HepG2 (cell line): ENCODE measurements at regions not wholly inside any gene's neighbourhood (a gene's known extent, or its start where the extent isn't known, plus 50 kb on each side); places are given as distances from the start of the nearest gene placed in this dataset.

Source experiments
- CHD4 ChIP-seq: fragments of 200-600 bp; sonication (generic); IDR thresholded peaks from 2 replicates; pipeline ENCODE4 v1.7.0; 2017; ENCODE audit warnings: mild to moderate bottlenecking, low read length, borderline replicate concordance
- CREB1 ChIP-seq, 2 experiments: fragments of 450-650 bp in 1 of 2; IDR thresholded peaks; 2 replicates each; pipeline ENCODE4 v1.6.1; 2016 to 2017; ENCODE audit warnings: control low read depth in 1 of 2, mild to moderate bottlenecking in 1 of 2, missing compliant biosample characterization in 1 of 2, missing genetic modification characterization in 1 of 2
- ETV5 ChIP-seq: IDR thresholded peaks from 2 replicates; pipeline ENCODE4 v1.6.1; 2018; ENCODE audit warnings: missing biosample characterization, missing genetic modification reagents, inconsistent platforms, borderline replicate concordance
- FOXA3 ChIP-seq: IDR thresholded peaks from 2 replicates; pipeline ENCODE4 v1.6.1; 2016; ENCODE audit warnings: missing genetic modification reagents, missing compliant biosample characterization
- GATAD2A ChIP-seq: IDR thresholded peaks from 2 replicates; pipeline ENCODE4 v1.6.1; 2016
- HNRNPH1 ChIP-seq: fragments of 200-400 bp; formaldehyde crosslinking; optimal IDR thresholded peaks from 2 replicates; pipeline ENCODE3; 2017; ENCODE audit warnings: mild to moderate bottlenecking, low read depth, low read length
- ISX ChIP-seq: sonication (generic); formaldehyde crosslinking; conservative IDR thresholded peaks from 2 replicates; pipeline ENCODE4 v1.5.0; 2020; ENCODE audit warnings: missing genetic modification reagents
- JUNB ChIP-seq: sonication (generic); formaldehyde crosslinking; IDR thresholded peaks from 2 replicates; pipeline ENCODE4 v1.8.0; 2022; ENCODE audit warnings: missing genetic modification reagents, mild to moderate bottlenecking, borderline replicate concordance
- KDM6A ChIP-seq: IDR thresholded peaks from 2 replicates; pipeline ENCODE4 v1.6.1; 2016; ENCODE audit warnings: low read depth
- NFIC ChIP-seq: IDR thresholded peaks from 2 replicates; pipeline ENCODE4 v1.6.1; 2012; ENCODE audit warnings: mild to moderate bottlenecking, low read length, inconsistent platforms
- RBM22 ChIP-seq: fragments of 200-400 bp; formaldehyde crosslinking; optimal IDR thresholded peaks from 2 replicates; pipeline ENCODE3; 2017; ENCODE audit warnings: mild to moderate bottlenecking, low read length, moderate library complexity
- SMYD3 ChIP-seq: sonication (generic); formaldehyde crosslinking; IDR thresholded peaks from 2 replicates; pipeline ENCODE4 v1.8.1; 2023; ENCODE audit warnings: mild to moderate bottlenecking, missing genetic modification reagents
- SNAPC2 ChIP-seq: sonication (generic); formaldehyde crosslinking; IDR thresholded peaks from 2 replicates; pipeline ENCODE4 v1.8.1; 2022; ENCODE audit warnings: mild to moderate bottlenecking, missing genetic modification reagents
- TARDBP ChIP-seq: sonication (generic); formaldehyde crosslinking; IDR thresholded peaks from 2 replicates; pipeline ENCODE4 v1.8.0; 2022; ENCODE audit warnings: mild to moderate bottlenecking, missing genetic modification reagents
- TGIF2 ChIP-seq: IDR thresholded peaks from 2 replicates; pipeline ENCODE4 v1.6.1; 2016; ENCODE audit warnings: control low read depth, missing compliant biosample characterization
- TRIM24 ChIP-seq: sonication (generic); formaldehyde crosslinking; IDR thresholded peaks from 2 replicates; pipeline ENCODE4 v1.8.0; 2022; ENCODE audit warnings: mild to moderate bottlenecking, missing genetic modification reagents
- XBP1 ChIP-seq: sonication (generic); formaldehyde crosslinking; IDR thresholded peaks from 2 replicates; pipeline ENCODE4 v1.5.0; 2020; ENCODE audit warnings: missing genetic modification reagents
- ZNF143 ChIP-seq: sonication (generic); formaldehyde crosslinking; IDR thresholded peaks from 2 replicates; pipeline ENCODE4 v1.4.0; 2020; ENCODE audit warnings: missing genetic modification reagents
- ZNF260 ChIP-seq: sonication (generic); formaldehyde crosslinking; IDR thresholded peaks from 2 replicates; pipeline ENCODE4 v1.4.0; 2020; ENCODE audit warnings: missing genetic modification reagents, low read depth, mild to moderate bottlenecking, borderline replicate concordance
- ZNF354B ChIP-seq: sonication (generic); formaldehyde crosslinking; IDR thresholded peaks from 2 replicates; pipeline ENCODE4 v1.8.0; 2022; ENCODE audit warnings: mild to moderate bottlenecking, missing genetic modification reagents
- ZNF501 ChIP-seq: sonication (generic); formaldehyde crosslinking; IDR thresholded peaks from 2 replicates; pipeline ENCODE4 v1.5.1; 2020; ENCODE audit warnings: mild to moderate bottlenecking, moderate library complexity, missing genetic modification reagents
- ZNF569 ChIP-seq: sonication (generic); formaldehyde crosslinking; IDR thresholded peaks from 2 replicates; pipeline ENCODE4 v1.5.0; 2020; ENCODE audit warnings: mild to moderate bottlenecking, missing genetic modification reagents, moderate library complexity, borderline replicate concordance
- ZNF644 ChIP-seq: IDR thresholded peaks from 2 replicates; pipeline ENCODE4 v1.6.1; 2016; ENCODE audit warnings: low read depth
- ZNF768 ChIP-seq: sonication (generic); formaldehyde crosslinking; IDR thresholded peaks from 2 replicates; pipeline ENCODE4 v1.4.0; 2020; ENCODE audit warnings: missing genetic modification reagents
- ZNF777 ChIP-seq: sonication (generic); formaldehyde crosslinking; IDR thresholded peaks from 2 replicates; pipeline ENCODE4 v1.4.0; 2020; ENCODE audit warnings: missing genetic modification reagents
- TF ChIP-seq, protein P1 (sequence below): fragments of 450-650 bp; IDR thresholded peaks from 2 replicates; pipeline ENCODE4 v1.6.1; 2017
- TF ChIP-seq, protein P2 (sequence below): fragments of 450-650 bp; IDR thresholded peaks from 2 replicates; pipeline ENCODE4 v1.6.1; 2017; ENCODE audit warnings: mild to moderate bottlenecking
- TF ChIP-seq, protein P3 (sequence below): sonication (generic); formaldehyde crosslinking; IDR thresholded peaks from 2 replicates; pipeline ENCODE4 v1.4.0; 2020; ENCODE audit warnings: missing genetic modification reagents, borderline replicate concordance

DNA sequence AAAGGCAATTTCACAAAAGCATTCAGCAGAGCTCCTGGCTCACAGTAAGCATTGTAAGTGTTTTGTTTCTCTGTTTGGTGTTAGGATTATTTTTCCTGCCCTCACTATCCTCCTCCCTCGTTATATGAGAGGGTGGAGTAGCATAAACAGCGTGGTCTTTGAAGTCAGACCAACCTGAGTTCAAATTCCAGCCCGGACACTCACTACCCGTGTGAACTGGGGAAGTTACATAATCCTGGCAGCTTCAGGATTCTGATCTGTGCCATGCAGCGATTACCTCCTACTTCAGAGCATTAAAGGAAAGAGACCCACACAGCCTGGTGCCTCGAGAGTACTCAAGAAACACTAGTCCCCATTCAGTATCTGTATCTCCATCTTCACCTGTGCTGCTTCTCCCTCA, 386.5 kb downstream of the INHBA start (continued):
- TF ChIP-seq ZNF354B (CRISPR knock-in tag), result no peak
- TF ChIP-seq, protein P1, sequence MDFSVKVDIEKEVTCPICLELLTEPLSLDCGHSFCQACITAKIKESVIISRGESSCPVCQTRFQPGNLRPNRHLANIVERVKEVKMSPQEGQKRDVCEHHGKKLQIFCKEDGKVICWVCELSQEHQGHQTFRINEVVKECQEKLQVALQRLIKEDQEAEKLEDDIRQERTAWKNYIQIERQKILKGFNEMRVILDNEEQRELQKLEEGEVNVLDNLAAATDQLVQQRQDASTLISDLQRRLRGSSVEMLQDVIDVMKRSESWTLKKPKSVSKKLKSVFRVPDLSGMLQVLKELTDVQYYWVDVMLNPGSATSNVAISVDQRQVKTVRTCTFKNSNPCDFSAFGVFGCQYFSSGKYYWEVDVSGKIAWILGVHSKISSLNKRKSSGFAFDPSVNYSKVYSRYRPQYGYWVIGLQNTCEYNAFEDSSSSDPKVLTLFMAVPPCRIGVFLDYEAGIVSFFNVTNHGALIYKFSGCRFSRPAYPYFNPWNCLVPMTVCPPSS, result no peak
- no peak for TF ChIP-seq ZNF569 (CRISPR knock-in tag)
- TF ChIP-seq JUNB, result no peak
- peak; percentile 93 for TF ChIP-seq GATAD2A (CRISPR knock-in tag)
- TF ChIP-seq ZNF777 (CRISPR knock-in tag), result no peak
- TF ChIP-seq NFIC, result peak; percentile 57; the same call in 1 of the 2 replicates
- TF ChIP-seq, protein P2, sequence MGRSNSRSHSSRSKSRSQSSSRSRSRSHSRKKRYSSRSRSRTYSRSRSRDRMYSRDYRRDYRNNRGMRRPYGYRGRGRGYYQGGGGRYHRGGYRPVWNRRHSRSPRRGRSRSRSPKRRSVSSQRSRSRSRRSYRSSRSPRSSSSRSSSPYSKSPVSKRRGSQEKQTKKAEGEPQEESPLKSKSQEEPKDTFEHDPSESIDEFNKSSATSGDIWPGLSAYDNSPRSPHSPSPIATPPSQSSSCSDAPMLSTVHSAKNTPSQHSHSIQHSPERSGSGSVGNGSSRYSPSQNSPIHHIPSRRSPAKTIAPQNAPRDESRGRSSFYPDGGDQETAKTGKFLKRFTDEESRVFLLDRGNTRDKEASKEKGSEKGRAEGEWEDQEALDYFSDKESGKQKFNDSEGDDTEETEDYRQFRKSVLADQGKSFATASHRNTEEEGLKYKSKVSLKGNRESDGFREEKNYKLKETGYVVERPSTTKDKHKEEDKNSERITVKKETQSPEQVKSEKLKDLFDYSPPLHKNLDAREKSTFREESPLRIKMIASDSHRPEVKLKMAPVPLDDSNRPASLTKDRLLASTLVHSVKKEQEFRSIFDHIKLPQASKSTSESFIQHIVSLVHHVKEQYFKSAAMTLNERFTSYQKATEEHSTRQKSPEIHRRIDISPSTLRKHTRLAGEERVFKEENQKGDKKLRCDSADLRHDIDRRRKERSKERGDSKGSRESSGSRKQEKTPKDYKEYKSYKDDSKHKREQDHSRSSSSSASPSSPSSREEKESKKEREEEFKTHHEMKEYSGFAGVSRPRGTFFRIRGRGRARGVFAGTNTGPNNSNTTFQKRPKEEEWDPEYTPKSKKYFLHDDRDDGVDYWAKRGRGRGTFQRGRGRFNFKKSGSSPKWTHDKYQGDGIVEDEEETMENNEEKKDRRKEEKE, result no peak
- no peak; the same call in 1 of the 2 replicates for TF ChIP-seq SMYD3 (CRISPR knock-in tag)
- TF ChIP-seq XBP1, result no peak
- no peak for TF ChIP-seq ZNF260
- TF ChIP-seq, protein P3, sequence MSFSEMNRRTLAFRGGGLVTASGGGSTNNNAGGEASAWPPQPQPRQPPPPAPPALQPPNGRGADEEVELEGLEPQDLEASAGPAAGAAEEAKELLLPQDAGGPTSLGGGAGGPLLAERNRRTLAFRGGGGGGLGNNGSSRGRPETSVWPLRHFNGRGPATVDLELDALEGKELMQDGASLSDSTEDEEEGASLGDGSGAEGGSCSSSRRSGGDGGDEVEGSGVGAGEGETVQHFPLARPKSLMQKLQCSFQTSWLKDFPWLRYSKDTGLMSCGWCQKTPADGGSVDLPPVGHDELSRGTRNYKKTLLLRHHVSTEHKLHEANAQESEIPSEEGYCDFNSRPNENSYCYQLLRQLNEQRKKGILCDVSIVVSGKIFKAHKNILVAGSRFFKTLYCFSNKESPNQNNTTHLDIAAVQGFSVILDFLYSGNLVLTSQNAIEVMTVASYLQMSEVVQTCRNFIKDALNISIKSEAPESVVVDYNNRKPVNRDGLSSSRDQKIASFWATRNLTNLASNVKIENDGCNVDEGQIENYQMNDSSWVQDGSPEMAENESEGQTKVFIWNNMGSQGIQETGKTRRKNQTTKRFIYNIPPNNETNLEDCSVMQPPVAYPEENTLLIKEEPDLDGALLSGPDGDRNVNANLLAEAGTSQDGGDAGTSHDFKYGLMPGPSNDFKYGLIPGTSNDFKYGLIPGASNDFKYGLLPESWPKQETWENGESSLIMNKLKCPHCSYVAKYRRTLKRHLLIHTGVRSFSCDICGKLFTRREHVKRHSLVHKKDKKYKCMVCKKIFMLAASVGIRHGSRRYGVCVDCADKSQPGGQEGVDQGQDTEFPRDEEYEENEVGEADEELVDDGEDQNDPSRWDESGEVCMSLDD (CRISPR knock-in tag), result no peak
- no peak for TF ChIP-seq ISX
- peak; percentile 58; the same call in 1 of the 2 replicates for TF ChIP-seq ZNF644 (CRISPR knock-in tag)
- no peak for TF ChIP-seq ZNF501
- TF ChIP-seq RBM22, result no peak
- TF ChIP-seq TARDBP (CRISPR knock-in tag), result peak; percentile 48
- no peak for TF ChIP-seq CREB1 (IDR thresholded peaks at IDR 0.05)
- peak; percentile 25; the same call in 1 of the 2 replicates for TF ChIP-seq CREB1 (CRISPR knock-in tag; IDR thresholded peaks at IDR 0.05)
- no peak for TF ChIP-seq CHD4
- TF ChIP-seq TGIF2 (CRISPR knock-in tag), result no peak
- no peak for TF ChIP-seq ZNF768 (CRISPR knock-in tag)
- TF ChIP-seq FOXA3 (CRISPR knock-in tag), result peak; percentile 84
- no peak for TF ChIP-seq ZNF143 (CRISPR knock-in tag)
- TF ChIP-seq SNAPC2, result no peak
- peak; percentile 70; the same call in 1 of the 2 replicates for TF ChIP-seq TRIM24 (CRISPR knock-in tag)
- TF ChIP-seq HNRNPH1, result no peak
- TF ChIP-seq KDM6A (CRISPR knock-in tag), result peak; percentile 64; the same call in 1 of the 2 replicates
- peak; percentile 66; the same call in 1 of the 2 replicates for TF ChIP-seq ETV5 (CRISPR knock-in tag)
